ENCODE measurements at regions not wholly inside any gene's neighbourhood (a gene's known extent, or its start where the extent isn't known, plus 50 kb on each side); places are given as distances from the start of the nearest gene placed in this dataset.

DNA sequence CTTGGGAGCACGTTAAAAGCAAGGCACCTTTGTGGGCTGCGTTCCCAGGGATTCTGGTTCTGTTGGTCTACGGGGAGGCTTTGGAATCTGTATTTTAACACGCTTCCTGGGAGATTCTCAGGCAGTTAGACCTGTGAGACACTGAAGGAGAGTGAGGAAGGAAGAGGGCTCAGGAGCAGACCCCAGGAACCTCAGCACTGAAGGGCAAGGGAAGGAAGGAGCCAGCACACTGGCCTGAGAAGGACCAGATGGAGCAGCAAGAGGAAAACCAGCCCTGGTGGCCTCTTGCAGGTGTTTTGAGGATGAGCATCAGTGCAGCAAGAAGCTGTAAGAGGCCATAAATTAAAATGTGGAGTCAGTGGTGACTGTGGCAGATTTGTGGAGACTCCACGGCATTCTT is 146.7 kb downstream of the RPLP1 start:
- POLR2A ChIA-PET = no interaction called here
- H3K27ac ChIP-seq (ENCODE audit: low read depth, low read length) = no peak overlapping the region
- DNase-seq (ENCODE audit: low read depth, low spot score) = no peak
- no peaks in the 10 kb centered on the region; the same call in 1 of the 2 replicates for H3K9me3 ChIP-seq (ENCODE audit: control insufficient read depth, insufficient read depth, low read length)
- peaks cover 65% of the 10 kb centered on the region for H3K27me3 ChIP-seq (ENCODE audit: control insufficient read depth, insufficient read depth, low read length)
- CTCF ChIA-PET = no interaction called here
- H3K4me3 ChIP-seq (ENCODE audit: low read depth, low read length) = no peak overlapping the region
- TF ChIP-seq, protein P1, sequence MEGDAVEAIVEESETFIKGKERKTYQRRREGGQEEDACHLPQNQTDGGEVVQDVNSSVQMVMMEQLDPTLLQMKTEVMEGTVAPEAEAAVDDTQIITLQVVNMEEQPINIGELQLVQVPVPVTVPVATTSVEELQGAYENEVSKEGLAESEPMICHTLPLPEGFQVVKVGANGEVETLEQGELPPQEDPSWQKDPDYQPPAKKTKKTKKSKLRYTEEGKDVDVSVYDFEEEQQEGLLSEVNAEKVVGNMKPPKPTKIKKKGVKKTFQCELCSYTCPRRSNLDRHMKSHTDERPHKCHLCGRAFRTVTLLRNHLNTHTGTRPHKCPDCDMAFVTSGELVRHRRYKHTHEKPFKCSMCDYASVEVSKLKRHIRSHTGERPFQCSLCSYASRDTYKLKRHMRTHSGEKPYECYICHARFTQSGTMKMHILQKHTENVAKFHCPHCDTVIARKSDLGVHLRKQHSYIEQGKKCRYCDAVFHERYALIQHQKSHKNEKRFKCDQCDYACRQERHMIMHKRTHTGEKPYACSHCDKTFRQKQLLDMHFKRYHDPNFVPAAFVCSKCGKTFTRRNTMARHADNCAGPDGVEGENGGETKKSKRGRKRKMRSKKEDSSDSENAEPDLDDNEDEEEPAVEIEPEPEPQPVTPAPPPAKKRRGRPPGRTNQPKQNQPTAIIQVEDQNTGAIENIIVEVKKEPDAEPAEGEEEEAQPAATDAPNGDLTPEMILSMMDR (IDR thresholded peaks at IDR 0.05; ENCODE audit: low read depth, low read length) = no peak

- TF ChIP-seq, protein P1 (IDR thresholded peaks at IDR 0.05; ENCODE audit: low read depth, low read length) = no peak
- DNase-seq (ENCODE audit: low read depth, low spot score) = no peak
- no peak overlapping the region for H3K4me3 ChIP-seq (ENCODE audit: low read depth, low read length)
- H3K9me3 ChIP-seq (ENCODE audit: control insufficient read depth, insufficient read depth, low read length) = no peaks in the 10 kb centered on the region; the same call in 1 of the 2 replicates
- ChIA-PET CTCF (no interaction called here), POLR2A (no interaction called here)
- peaks cover 55% of the 10 kb centered on the region for H3K27me3 ChIP-seq (ENCODE audit: control insufficient read depth, insufficient read depth, low read length)
- no peak overlapping the region for H3K27ac ChIP-seq (ENCODE audit: low read depth, low read length)
Measured at GRCh38 chr15:69600556-69601085, 148.0 kb downstream of the RPLP1 start.

DNA sequence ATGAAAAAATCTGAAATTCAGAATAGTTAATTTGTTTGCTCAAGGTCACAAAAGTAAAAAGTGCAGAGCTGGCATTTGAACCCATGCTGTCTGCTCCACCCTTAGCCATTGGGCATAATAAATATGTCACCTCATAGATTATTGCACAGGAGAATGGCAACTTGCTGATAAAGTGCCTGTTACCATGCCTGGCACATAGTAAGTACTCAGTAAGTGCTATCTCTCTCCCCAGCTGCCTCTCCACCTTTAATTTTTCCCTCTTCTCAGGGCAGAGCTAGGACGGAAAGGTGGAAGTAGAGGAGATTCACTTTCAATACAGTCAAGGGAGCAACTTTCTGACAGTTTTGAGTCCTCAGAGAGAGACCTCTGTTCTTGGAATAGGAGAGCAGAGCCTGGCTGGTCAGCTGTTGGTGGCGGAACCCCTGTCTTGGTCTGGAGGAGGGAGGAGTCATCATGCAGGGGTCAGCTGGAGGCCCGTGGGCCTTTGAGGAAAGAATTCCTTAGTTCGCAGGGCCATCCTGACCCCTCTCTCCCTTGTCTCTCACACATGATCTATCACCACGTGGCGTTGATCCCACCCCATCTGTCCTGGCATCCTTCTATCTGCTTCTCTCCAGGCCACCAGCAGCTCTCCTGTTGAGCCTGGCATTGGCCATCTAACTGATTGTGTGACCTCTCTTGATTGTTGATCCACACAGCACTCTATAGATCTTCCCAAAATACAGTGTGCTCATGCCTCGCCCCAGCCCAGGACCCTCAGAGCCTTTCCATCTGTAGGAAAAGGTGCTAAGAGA is 149.3 kb downstream of the RPLP1 start:
- peaks cover 50% of the 10 kb centered on the region for H3K27me3 ChIP-seq (ENCODE audit: control insufficient read depth, insufficient read depth, low read length)
- ChIA-PET CTCF (no interaction called here), POLR2A (no interaction called here)
- no peak for DNase-seq (ENCODE audit: low read depth, low spot score)
- no peak overlapping the region for H3K27ac ChIP-seq (ENCODE audit: low read depth, low read length)
- H3K9me3 ChIP-seq (ENCODE audit: control insufficient read depth, insufficient read depth, low read length) = no peaks in the 10 kb centered on the region
- TF ChIP-seq, protein P1 (IDR thresholded peaks at IDR 0.05; ENCODE audit: low read depth, low read length) = no peak
- H3K4me3 ChIP-seq (ENCODE audit: low read depth, low read length) = no peak overlapping the region

GRCh38 chr15:69602921-69603320 is 150.3 kb downstream of the RPLP1 start:
- ChIA-PET CTCF (no interaction called here), POLR2A (no interaction called here)
- no peak for DNase-seq (ENCODE audit: low read depth, low spot score)
- Histone ChIP-seq H3K27ac (ENCODE audit: low read depth, low read length) (no peak overlapping the region), H3K9me3 (ENCODE audit: control insufficient read depth, insufficient read depth, low read length) (no peaks in the 10 kb centered on the region), H3K27me3 (ENCODE audit: control insufficient read depth, insufficient read depth, low read length) (peaks cover 44% of the 10 kb centered on the region), H3K4me3 (ENCODE audit: low read depth, low read length) (no peak overlapping the region)
- TF ChIP-seq, protein P1 (IDR thresholded peaks at IDR 0.05; ENCODE audit: low read depth, low read length) = no peak

DNA sequence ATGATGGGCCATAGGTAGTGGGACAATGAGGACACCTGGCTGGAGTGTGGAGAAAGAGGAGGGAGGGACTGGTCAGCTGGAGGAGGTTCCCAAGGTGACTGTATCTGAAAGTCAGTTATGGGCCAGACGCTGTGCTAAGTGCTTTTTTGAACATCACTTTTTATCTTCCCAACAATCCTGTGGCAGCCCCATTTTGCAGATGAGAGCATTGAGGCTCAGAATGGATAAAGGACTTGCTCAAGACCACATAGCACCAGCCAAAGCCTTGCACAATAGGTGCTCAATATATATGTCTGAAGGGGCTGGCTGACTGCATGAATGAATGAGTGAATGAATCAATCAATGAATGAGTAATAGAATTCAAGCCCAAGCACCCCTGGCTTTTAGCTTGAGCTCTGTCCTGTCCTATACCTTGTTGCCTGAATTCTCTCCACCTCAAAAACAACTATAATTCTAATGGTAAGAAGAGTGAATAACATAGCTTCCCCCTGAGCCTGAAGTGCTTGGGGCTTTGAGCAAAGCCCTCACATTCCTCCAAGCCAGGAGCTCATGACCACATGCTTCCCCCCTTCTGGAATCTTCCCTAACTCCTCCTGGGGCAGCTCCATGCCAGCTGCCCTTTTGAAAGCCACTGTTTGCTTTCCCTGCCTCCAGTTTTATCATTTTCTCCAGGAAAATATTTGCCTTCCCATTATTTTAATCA is 150.9 kb downstream of the RPLP1 start:
- no peak for DNase-seq (ENCODE audit: low read depth, low spot score)
- no peak overlapping the region for H3K4me3 ChIP-seq (ENCODE audit: low read depth, low read length)
- ChIA-PET CTCF (no interaction called here), POLR2A (no interaction called here)
- no peaks in the 10 kb centered on the region for H3K9me3 ChIP-seq (ENCODE audit: control insufficient read depth, insufficient read depth, low read length)
- TF ChIP-seq, protein P1 (IDR thresholded peaks at IDR 0.05; ENCODE audit: low read depth, low read length) = no peak
- H3K27ac ChIP-seq (ENCODE audit: low read depth, low read length) = no peak overlapping the region
- H3K27me3 ChIP-seq (ENCODE audit: control insufficient read depth, insufficient read depth, low read length) = peaks cover 38% of the 10 kb centered on the region

Measured in AG04450 (cell line).